BJ (cell line): ENCODE measurements at regions not wholly inside any gene's neighbourhood (a gene's known extent, or its start where the extent isn't known, plus 50 kb on each side); places are given as distances from the start of the nearest gene placed in this dataset.

ENCODE experiments used
- CTCF ChIA-PET: fragments of 350-600 bp; formaldehyde crosslinking; extraction: SDS; loops from one replicate; lab custom pipeline; 2021; ENCODE audit warnings: antibody characterized with exemption, inconsistent platforms; lab: Yijun Ruan, JAX
- POLR2A ChIA-PET: fragments of 300-600 bp; sonication (Branson Sonifier 250); formaldehyde crosslinking; extraction: SDS; loops from one replicate; lab custom pipeline; 2021; ENCODE audit warnings: antibody characterized with exemption; lab: Charles Lee
- DNase-seq: peaks from one replicate; pipeline ENCODE4 v3.0.0-alpha.2; 2011; ENCODE audit warnings: low read depth
- H3K27me3 ChIP-seq: 2 replicates; pipeline ENCODE4 v1.6.0; 2011; ENCODE audit warnings: low read length; ENCODE audit not compliant: control insufficient read depth, insufficient read depth
- H3K36me3 ChIP-seq: 2 replicates; pipeline ENCODE4 v1.5.1; 2011; ENCODE audit warnings: low read length; ENCODE audit not compliant: control insufficient read depth, insufficient read depth
- H3K4me3 ChIP-seq: 2 replicates; pipeline ENCODE4 v1.5.1; 2011; ENCODE audit warnings: low read depth, mild to moderate bottlenecking, control low read depth, low read length
- CTCF ChIP-seq: IDR thresholded peaks from 2 replicates; pipeline ENCODE4 v1.5.1; 2011; ENCODE audit warnings: low read depth, mild to moderate bottlenecking, control low read depth, inconsistent platforms, low read length, moderate library complexity; ENCODE audit not compliant: insufficient read depth

- H3K4me3 ChIP-seq: no peak overlapping the region
Measured at GRCh38 chr6:1076531-1077459, 235.1 kb upstream of the FOXQ1 start.

GRCh38 chr6:1075880-1076279 lies 236.0 kb upstream of the FOXQ1 start:
- ChIA-PET POLR2A (no interaction called here), CTCF (interaction anchor here (0.7 kb wide), 1 partner anchor 321 kb away, joined by 3 read pairs; no protein-coding TSS in a partner anchor)
- no peak overlapping the region for H3K4me3 ChIP-seq
- H3K36me3 ChIP-seq: no peaks in the 10 kb centered on the region
- peaks cover 6% of the 10 kb centered on the region; the same call in 1 of the 2 replicates for H3K27me3 ChIP-seq
- no peak for DNase-seq
- no peak for TF ChIP-seq CTCF

More at GRCh38 chr6:1076531-1077459, 235.1 kb upstream of the FOXQ1 start:
- ChIA-PET POLR2A (no interaction called here), CTCF (interaction anchor here (0.7 to 1.1 kb wide), 2 partner anchors 23 to 320 kb away, joined by 3 to 4 read pairs; no protein-coding TSS in a partner anchor)
- peaks cover 6% of the 10 kb centered on the region; the same call in 1 of the 2 replicates for H3K27me3 ChIP-seq
- H3K36me3 ChIP-seq: no peaks in the 10 kb centered on the region
- no peak for DNase-seq
- no peak for TF ChIP-seq CTCF

GRCh38 chr6:1075444-1075843 lies 236.5 kb upstream of the FOXQ1 start:
- H3K4me3 ChIP-seq: no peak overlapping the region
- H3K36me3 ChIP-seq: no peaks in the 10 kb centered on the region
- POLR2A ChIA-PET: no interaction called here
- peaks cover 6% of the 10 kb centered on the region; the same call in 1 of the 2 replicates for H3K27me3 ChIP-seq
- TF ChIP-seq CTCF: no peak
- DNase-seq: no peak
- CTCF ChIA-PET: no interaction called here

- CTCF ChIA-PET: no interaction called here
- no peak for TF ChIP-seq CTCF
- H3K36me3 ChIP-seq: no peaks in the 10 kb centered on the region
- 0 out of 2 replicates have a peak, but pooled peaks cover 2% of the 10 kb centered on the region for H3K27me3 ChIP-seq
- DNase-seq: no peak
- H3K4me3 ChIP-seq: no peak overlapping the region
- POLR2A ChIA-PET: no interaction called here
Measured at GRCh38 chr6:1070085-1070521, 241.8 kb upstream of the FOXQ1 start.

DNA sequence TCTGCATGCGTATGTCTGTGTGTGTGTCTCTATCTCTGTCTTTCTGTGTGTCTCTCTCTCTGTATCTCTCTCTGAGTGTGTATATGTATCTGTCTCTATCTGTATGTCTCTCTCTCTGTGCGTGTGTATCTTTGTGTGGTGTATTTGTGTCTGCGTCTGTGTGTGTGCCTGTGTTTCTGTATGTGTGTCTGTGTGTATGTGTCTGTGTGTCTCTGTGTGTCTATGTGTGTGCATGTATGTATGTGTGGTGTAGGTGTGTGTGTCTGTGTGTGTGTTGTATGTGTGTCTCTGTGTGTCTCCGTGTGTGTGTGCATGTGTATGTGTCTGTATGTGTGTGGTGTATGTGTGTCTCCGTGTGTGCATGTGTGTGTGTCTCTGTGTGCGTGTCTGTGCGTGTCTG lies 243.0 kb upstream of the FOXQ1 start:
- ChIA-PET POLR2A (no interaction called here), CTCF (no interaction called here)
- DNase-seq: no peak
- Histone ChIP-seq H3K36me3 (no peaks in the 10 kb centered on the region), H3K27me3 (no peaks in the 10 kb centered on the region), H3K4me3 (no peak overlapping the region)
- no peak for TF ChIP-seq CTCF
